Gastrocnemius medialis (tissue), 4 donors: ENCODE measurements at regions not wholly inside any gene's neighbourhood (a gene's known extent, or its start where the extent isn't known, plus 50 kb on each side); places are given as distances from the start of the nearest gene placed in this dataset.

Source experiments
- CTCF ChIP-seq, 5 experiments: fragments of 450-650 bp in 3 of 5; fragments of 200-600 bp in 2 of 5; sonication (generic) in 2 of 5; IDR thresholded peaks in 4 of 5; conservative IDR thresholded peaks in 1 of 5; 1 replicate in 4 of 5; 2 replicates in 1 of 5; pipeline ENCODE4 v1.5.1; 2016 to 2019; ENCODE audit warnings: antibody characterized with exemption in 5 of 5, mild to moderate bottlenecking in 3 of 5, moderate library complexity in 3 of 5
- POLR2A ChIP-seq, 2 donors: fragments of 450-650 bp; IDR thresholded peaks; one replicate each; pipeline ENCODE4 v1.6.1; 2017; ENCODE audit warnings: antibody characterized with exemption in 2 of 2, mild to moderate bottlenecking in 2 of 2, moderate library complexity in 2 of 2

DNA sequence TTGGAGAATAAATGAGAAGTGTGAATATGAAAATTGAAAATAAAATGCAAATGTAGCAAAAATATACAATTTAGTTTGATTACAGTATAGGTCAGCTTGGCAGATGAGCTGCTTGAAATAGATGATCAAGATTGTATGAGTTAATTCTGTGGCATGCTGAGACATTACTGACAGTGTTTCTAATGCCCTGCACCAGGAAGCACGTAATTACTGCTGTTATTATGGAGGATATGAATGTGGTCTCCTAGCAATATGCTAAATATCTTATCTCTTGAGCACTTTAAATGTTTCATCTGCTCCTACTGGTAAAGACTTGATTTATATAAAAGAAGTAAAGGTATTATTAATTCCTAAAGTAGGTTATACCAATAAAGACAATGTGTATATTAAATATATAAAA is 1015.5 kb downstream of the PLOD2 start:
- no peak for TF ChIP-seq CTCF (IDR thresholded peaks at IDR 0.05 in 4 of 5, conservative IDR thresholded peaks at IDR 0.05 in 1 of 5)
- no peak for TF ChIP-seq POLR2A (IDR thresholded peaks at IDR 0.05)
